WTC11 (cell line): ENCODE measurements at regions not wholly inside any gene's neighbourhood (a gene's known extent, or its start where the extent isn't known, plus 50 kb on each side); places are given as distances from the start of the nearest gene placed in this dataset.

Experiments used
- JUN ChIP-seq: sonication (generic); formaldehyde crosslinking; IDR thresholded peaks from 2 replicates; pipeline ENCODE4 v1.8.0; 2023; ENCODE audit warnings: mild to moderate bottlenecking, missing genetic modification reagents
- TF ChIP-seq, protein P1 (sequence below): sonication (generic); formaldehyde crosslinking; IDR thresholded peaks from 2 replicates; pipeline ENCODE4 v1.8.0; 2022; ENCODE audit warnings: mild to moderate bottlenecking, missing genetic modification reagents
- TF ChIP-seq, protein P2 (sequence below): fragments of 200-600 bp; IDR thresholded peaks from 2 replicates; pipeline ENCODE4 v1.8.0; 2022; ENCODE audit warnings: antibody characterized with exemption

DNA sequence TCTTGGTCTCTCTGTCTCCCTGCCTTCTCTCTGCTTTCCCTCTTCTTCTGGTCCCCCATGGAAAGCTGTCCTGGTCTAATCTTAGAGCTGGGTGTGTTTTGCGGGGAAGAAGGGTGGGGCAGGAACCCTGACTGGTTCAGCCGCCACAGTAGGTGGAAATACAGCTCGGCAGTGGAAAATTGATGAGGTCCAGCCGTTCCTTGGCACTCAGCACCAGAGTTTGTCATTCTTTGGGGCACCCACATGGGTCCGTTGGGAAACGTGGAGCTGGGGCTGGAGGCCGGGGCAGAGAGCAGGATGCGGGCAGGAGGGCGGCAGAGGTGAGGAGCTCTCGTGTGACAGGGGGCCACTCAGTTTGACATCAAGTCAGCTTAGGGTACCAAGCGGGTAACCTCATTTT is 364.2 kb upstream of the AMELY start:
- TF ChIP-seq, protein P1, sequence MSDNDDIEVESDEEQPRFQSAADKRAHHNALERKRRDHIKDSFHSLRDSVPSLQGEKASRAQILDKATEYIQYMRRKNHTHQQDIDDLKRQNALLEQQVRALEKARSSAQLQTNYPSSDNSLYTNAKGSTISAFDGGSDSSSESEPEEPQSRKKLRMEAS (CRISPR knock-in tag): no peak
- TF ChIP-seq, protein P2, sequence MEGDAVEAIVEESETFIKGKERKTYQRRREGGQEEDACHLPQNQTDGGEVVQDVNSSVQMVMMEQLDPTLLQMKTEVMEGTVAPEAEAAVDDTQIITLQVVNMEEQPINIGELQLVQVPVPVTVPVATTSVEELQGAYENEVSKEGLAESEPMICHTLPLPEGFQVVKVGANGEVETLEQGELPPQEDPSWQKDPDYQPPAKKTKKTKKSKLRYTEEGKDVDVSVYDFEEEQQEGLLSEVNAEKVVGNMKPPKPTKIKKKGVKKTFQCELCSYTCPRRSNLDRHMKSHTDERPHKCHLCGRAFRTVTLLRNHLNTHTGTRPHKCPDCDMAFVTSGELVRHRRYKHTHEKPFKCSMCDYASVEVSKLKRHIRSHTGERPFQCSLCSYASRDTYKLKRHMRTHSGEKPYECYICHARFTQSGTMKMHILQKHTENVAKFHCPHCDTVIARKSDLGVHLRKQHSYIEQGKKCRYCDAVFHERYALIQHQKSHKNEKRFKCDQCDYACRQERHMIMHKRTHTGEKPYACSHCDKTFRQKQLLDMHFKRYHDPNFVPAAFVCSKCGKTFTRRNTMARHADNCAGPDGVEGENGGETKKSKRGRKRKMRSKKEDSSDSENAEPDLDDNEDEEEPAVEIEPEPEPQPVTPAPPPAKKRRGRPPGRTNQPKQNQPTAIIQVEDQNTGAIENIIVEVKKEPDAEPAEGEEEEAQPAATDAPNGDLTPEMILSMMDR: no peak
- no peak for TF ChIP-seq JUN (CRISPR knock-in tag)
